ENCODE measurements at regions not wholly inside any gene's neighbourhood (a gene's known extent, or its start where the extent isn't known, plus 50 kb on each side); places are given as distances from the start of the nearest gene placed in this dataset.

DNA sequence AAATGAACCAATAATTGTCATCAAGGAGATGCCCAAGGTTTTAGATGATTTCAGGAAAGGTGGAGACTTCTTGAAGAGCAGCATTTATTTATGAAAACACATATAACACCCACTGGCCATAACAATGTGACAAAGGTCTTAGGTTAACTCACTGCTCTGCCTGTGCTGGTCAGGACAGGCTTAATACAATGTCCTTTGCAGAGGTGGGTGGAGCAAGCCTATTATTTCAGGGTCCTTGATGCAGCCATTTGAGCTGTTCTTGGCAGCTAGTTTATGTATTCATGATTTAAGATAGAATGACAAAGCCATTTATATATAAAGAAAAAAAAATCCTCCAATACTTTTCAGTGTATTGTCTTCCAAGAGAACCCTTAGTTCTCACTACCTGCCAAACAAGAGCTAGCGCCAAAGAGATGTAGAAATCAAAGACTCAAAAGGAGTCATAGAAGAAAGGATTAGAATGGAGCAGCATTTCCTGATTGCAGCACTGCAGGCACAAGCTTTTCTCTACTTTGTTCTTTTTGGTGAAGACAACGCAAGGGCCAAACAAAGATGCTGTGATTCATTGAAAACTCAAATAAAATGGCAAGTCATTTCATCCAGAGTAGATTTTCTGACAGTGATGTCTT, 124.3 kb upstream of the TSHZ2 start:
- Histone ChIP-seq H3K27me3 (ENCODE audit: control insufficient read depth in 3 of 3, insufficient read depth in 3 of 3, low read length in 3 of 3) (peaks cover 0 to 2% (median 0%) of the 10 kb centered on the region in 3 donors), H3K4me1 (ENCODE audit: control insufficient read depth in 3 of 3, insufficient read depth in 2 of 3, low read depth in 1 of 3, low read length in 2 of 3) (no peaks in the 10 kb centered on the region), H3K9me3 (ENCODE audit: control insufficient read depth in 2 of 2, insufficient read depth in 1 of 2, low read depth in 1 of 2, low read length in 1 of 2) (no peaks in the 10 kb centered on the region), H3K27ac (ENCODE audit: low read depth in 1 of 3, low read length in 2 of 3) (no peak overlapping the region), H3K4me3 (ENCODE audit: low read depth in 1 of 3, low read length in 3 of 3) (no peak overlapping the region), H3K36me3 (ENCODE audit: control insufficient read depth in 3 of 3, insufficient read depth in 2 of 3, low read depth in 1 of 3, low read length in 3 of 3) (no peaks in the 10 kb centered on the region)
- FAIRE-seq (no peak), DNase-seq (no peak)
- 85 to 92% (median 90%) methylated on average over 2 of the region's 2 CpGs for WGBS, 3 donors

DNA sequence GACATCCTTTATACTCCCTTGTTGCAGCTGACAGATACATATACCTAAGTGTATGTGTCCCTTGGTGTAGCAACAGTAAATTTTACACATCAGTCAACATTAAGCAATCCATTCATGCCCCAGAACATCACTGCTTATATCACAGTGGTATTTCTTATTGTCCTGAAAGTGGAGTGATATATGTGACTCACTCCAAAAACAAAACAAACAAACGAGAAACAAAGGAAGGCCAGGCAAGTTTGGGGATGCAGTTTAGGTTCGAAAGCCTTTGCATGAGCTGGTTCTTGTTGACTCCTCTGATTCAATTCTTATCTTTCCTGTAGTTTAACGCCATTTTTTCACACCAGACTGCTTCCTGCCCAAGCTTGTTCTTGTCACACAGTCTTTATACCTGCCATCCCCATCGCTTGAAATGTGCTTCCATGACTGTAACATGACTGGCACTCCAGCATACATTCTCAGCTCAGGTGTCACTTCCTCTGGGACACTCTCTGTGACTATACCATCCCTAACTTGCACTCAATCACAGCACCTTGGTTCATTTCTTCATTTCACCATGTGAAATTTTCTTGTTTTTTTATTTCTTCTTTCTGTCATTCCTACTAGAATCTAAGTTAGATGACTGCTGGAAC, 125.0 kb upstream of the TSHZ2 start:
- 51 to 69% (median 61%) methylated on average over 4 of the region's 4 CpGs for WGBS, 3 donors

DNA sequence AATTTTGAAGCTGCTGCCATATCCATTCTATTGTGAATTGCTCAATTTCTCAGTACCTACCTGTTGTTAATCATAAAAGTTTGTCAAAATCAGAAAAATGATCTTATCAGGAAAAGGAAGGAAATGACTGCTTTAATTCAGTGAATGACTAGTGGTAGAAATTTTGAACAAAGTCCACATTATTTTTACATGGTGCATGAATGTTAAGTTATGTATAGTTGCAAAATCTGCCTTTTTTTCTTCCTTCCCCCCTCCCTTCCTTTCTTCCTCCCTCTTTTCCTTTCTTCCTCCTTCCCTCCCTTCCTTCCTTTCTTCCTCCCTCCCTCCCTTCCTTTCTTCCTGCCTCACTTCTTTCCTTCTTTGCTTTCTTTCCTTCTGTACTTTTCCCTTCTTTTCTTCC, 127.1 kb upstream of the TSHZ2 start:
- H3K27me3 ChIP-seq (ENCODE audit: control insufficient read depth in 3 of 3, insufficient read depth in 3 of 3, low read length in 3 of 3) = peaks cover 0 to 2% (median 0%) of the 10 kb centered on the region in 3 donors
- H3K9me3 ChIP-seq (ENCODE audit: control insufficient read depth in 2 of 2, insufficient read depth in 1 of 2, low read depth in 1 of 2, low read length in 1 of 2) = no peaks in the 10 kb centered on the region
- H3K4me3 ChIP-seq (ENCODE audit: low read depth in 1 of 3, low read length in 3 of 3) = no peak overlapping the region
- no peak overlapping the region for H3K27ac ChIP-seq (ENCODE audit: low read depth in 1 of 3, low read length in 2 of 3)
- no peak for FAIRE-seq
- no peak for DNase-seq
- no peaks in the 10 kb centered on the region for H3K4me1 ChIP-seq (ENCODE audit: control insufficient read depth in 3 of 3, insufficient read depth in 2 of 3, low read depth in 1 of 3, low read length in 2 of 3)
- H3K36me3 ChIP-seq (ENCODE audit: control insufficient read depth in 3 of 3, insufficient read depth in 2 of 3, low read depth in 1 of 3, low read length in 3 of 3) = no peaks in the 10 kb centered on the region

More for the DNA sequence above, 125.0 kb upstream of the TSHZ2 start:
- no peak overlapping the region for H3K4me3 ChIP-seq (ENCODE audit: low read depth in 1 of 3, low read length in 3 of 3)
- no peak overlapping the region for H3K27ac ChIP-seq (ENCODE audit: low read depth in 1 of 3, low read length in 2 of 3)
- H3K4me1 ChIP-seq (ENCODE audit: control insufficient read depth in 3 of 3, insufficient read depth in 2 of 3, low read depth in 1 of 3, low read length in 2 of 3) = no peaks in the 10 kb centered on the region
- H3K36me3 ChIP-seq (ENCODE audit: control insufficient read depth in 3 of 3, insufficient read depth in 2 of 3, low read depth in 1 of 3, low read length in 3 of 3) = no peaks in the 10 kb centered on the region
- FAIRE-seq = no peak
- no peaks in the 10 kb centered on the region for H3K9me3 ChIP-seq (ENCODE audit: control insufficient read depth in 2 of 2, insufficient read depth in 1 of 2, low read depth in 1 of 2, low read length in 1 of 2)
- peaks cover 0 to 2% (median 0%) of the 10 kb centered on the region in 3 donors for H3K27me3 ChIP-seq (ENCODE audit: control insufficient read depth in 3 of 3, insufficient read depth in 3 of 3, low read length in 3 of 3)
- DNase-seq = no peak

DNA sequence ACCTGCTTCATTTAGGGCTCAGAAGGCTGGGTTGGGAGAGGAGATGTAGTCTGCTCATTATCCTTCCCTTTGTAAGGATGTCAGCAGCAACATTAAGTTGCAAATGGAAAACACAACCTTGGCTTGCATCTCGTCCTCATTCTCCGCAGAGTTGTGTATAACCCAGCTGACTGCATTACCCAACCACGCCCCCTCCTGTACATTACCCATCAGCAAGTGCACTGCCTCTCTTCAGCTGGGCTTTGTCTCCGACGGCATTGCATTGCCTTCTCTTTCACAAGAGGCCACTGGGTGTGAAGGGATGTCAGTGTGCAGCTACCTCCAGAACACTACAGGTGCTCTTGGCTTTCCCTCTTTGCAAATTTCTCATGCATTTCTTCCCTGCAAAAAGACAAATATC, 128.7 kb upstream of the TSHZ2 start:
- FAIRE-seq = no peak
- H3K27me3 ChIP-seq (ENCODE audit: control insufficient read depth in 3 of 3, insufficient read depth in 3 of 3, low read length in 3 of 3) = peaks cover 0 to 2% (median 0%) of the 10 kb centered on the region in 3 donors
- H3K36me3 ChIP-seq (ENCODE audit: control insufficient read depth in 3 of 3, insufficient read depth in 2 of 3, low read depth in 1 of 3, low read length in 3 of 3) = no peaks in the 10 kb centered on the region
- no peak overlapping the region for H3K4me3 ChIP-seq (ENCODE audit: low read depth in 1 of 3, low read length in 3 of 3)
- 71 to 85% (median 81%) methylated on average over 5 of the region's 5 CpGs for WGBS, 3 donors
- no peak overlapping the region for H3K27ac ChIP-seq (ENCODE audit: low read depth in 1 of 3, low read length in 2 of 3)
- no peaks in the 10 kb centered on the region for H3K4me1 ChIP-seq (ENCODE audit: control insufficient read depth in 3 of 3, insufficient read depth in 2 of 3, low read depth in 1 of 3, low read length in 2 of 3)
- no peak for DNase-seq
- H3K9me3 ChIP-seq (ENCODE audit: control insufficient read depth in 2 of 2, insufficient read depth in 1 of 2, low read depth in 1 of 2, low read length in 1 of 2) = no peaks in the 10 kb centered on the region

DNA sequence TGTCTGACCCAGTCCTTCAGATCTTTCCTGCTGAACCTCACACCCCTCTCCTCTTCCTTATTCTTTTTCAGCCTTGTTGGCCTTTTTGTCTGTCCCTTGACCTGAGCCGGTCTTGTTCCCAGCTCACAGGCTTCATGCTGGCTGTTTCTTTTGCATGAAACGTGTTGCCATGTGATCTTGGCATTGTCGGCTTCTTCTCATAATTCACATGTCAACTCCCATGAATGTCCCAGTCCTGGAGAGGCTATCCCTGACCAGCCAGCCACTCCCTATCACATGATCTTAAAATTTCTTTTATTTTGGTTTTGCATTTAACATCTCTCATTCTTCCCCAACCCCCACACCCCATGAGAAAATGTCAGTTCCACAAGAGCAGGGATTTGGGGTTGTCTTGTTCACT, 131.2 kb upstream of the TSHZ2 start:
- Histone ChIP-seq H3K27ac (ENCODE audit: low read depth in 1 of 3, low read length in 2 of 3) (no peak overlapping the region), H3K36me3 (ENCODE audit: control insufficient read depth in 3 of 3, insufficient read depth in 2 of 3, low read depth in 1 of 3, low read length in 3 of 3) (no peaks in the 10 kb centered on the region), H3K27me3 (ENCODE audit: control insufficient read depth in 3 of 3, insufficient read depth in 3 of 3, low read length in 3 of 3) (no peaks in the 10 kb centered on the region), H3K9me3 (ENCODE audit: control insufficient read depth in 2 of 2, insufficient read depth in 1 of 2, low read depth in 1 of 2, low read length in 1 of 2) (no peaks in the 10 kb centered on the region), H3K4me3 (ENCODE audit: low read depth in 1 of 3, low read length in 3 of 3) (no peak overlapping the region), H3K4me1 (ENCODE audit: control insufficient read depth in 3 of 3, insufficient read depth in 2 of 3, low read depth in 1 of 3, low read length in 2 of 3) (no peaks in the 10 kb centered on the region)
- FAIRE-seq (no peak), DNase-seq (no peak)
- 76 to 91% (median 82%) methylated on average over 3 of the region's 3 CpGs for WGBS, 3 donors

DNA sequence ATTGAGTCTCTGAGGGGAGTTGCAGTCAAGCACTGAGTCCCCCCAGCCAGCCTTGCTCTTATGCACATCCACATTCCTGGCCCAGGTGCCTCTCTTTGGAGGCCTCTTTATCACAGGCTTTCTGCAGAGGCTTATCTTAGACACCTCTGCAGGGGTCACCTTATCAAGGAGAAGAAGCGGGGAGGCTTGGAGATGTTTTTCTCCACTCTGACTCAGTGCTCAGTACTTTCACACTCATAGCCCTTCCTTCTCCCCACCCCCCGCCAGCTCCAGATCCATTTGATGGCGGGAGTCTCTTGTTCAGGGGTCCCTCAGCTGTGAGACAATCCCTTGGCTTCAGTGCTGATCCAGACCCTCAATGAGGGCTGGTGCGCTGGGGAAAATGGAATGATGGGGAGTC, 132.1 kb upstream of the TSHZ2 start:
- no peaks in the 10 kb centered on the region for H3K36me3 ChIP-seq (ENCODE audit: control insufficient read depth in 3 of 3, insufficient read depth in 2 of 3, low read depth in 1 of 3, low read length in 3 of 3)
- FAIRE-seq (no peak), DNase-seq (no peak)
- no peak overlapping the region for H3K4me3 ChIP-seq (ENCODE audit: low read depth in 1 of 3, low read length in 3 of 3)
- WGBS, 3 donors = 79 to 88% (median 79%) methylated on average over 4 of the region's 4 CpGs
- no peaks in the 10 kb centered on the region for H3K4me1 ChIP-seq (ENCODE audit: control insufficient read depth in 3 of 3, insufficient read depth in 2 of 3, low read depth in 1 of 3, low read length in 2 of 3)
- H3K27ac ChIP-seq (ENCODE audit: low read depth in 1 of 3, low read length in 2 of 3) = no peak overlapping the region
- H3K27me3 ChIP-seq (ENCODE audit: control insufficient read depth in 3 of 3, insufficient read depth in 3 of 3, low read length in 3 of 3) = no peaks in the 10 kb centered on the region
- H3K9me3 ChIP-seq (ENCODE audit: control insufficient read depth in 2 of 2, insufficient read depth in 1 of 2, low read depth in 1 of 2, low read length in 1 of 2) = no peaks in the 10 kb centered on the region

DNA sequence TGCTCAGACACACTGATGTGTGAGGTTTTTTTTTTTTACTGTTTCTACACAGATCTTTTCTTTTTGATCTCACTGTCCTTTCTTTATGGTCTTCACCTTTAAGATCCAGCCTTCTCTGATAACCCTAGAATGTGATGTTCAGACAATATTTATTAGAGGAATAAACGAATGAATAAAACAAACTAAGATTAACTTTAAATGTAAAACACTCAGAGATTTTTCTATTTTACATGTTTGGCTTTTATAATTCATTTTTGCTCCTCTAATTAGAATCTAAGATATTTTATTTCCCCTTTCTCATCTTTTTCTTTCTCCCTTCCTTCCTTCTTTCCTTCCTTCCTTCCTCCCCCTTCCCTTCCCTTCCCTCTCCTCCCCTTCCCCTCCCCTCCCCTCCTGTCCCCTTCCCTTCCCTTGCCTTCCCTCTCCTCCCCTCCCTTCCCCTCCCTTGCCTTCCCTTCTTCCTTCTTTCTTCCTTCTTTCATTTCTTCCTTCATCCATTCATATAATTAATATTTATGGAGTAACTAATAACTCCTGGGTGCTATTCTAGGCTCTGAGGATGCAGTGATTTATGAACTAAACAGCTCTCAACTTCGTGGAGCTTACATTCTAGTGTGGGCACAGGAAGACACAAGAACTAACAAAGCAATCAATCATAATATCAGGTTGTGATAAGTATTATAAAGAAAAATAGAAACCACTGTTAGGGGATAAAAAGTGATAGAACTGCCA, 133.5 kb upstream of the TSHZ2 start:
- H3K4me3 ChIP-seq (ENCODE audit: low read depth in 1 of 3, low read length in 3 of 3) = no peak overlapping the region
- WGBS, 3 donors = 23 to 54% (median 32%) methylated on average over 2 of the region's 2 CpGs
- H3K36me3 ChIP-seq (ENCODE audit: control insufficient read depth in 3 of 3, insufficient read depth in 2 of 3, low read depth in 1 of 3, low read length in 3 of 3) = no peaks in the 10 kb centered on the region
- FAIRE-seq (no peak), DNase-seq (no peak)
- no peaks in the 10 kb centered on the region for H3K27me3 ChIP-seq (ENCODE audit: control insufficient read depth in 3 of 3, insufficient read depth in 3 of 3, low read length in 3 of 3)
- H3K9me3 ChIP-seq (ENCODE audit: control insufficient read depth in 2 of 2, insufficient read depth in 1 of 2, low read depth in 1 of 2, low read length in 1 of 2) = no peaks in the 10 kb centered on the region
- H3K4me1 ChIP-seq (ENCODE audit: control insufficient read depth in 3 of 3, insufficient read depth in 2 of 3, low read depth in 1 of 3, low read length in 2 of 3) = no peaks in the 10 kb centered on the region
- H3K27ac ChIP-seq (ENCODE audit: low read depth in 1 of 3, low read length in 2 of 3) = no peak overlapping the region

DNA sequence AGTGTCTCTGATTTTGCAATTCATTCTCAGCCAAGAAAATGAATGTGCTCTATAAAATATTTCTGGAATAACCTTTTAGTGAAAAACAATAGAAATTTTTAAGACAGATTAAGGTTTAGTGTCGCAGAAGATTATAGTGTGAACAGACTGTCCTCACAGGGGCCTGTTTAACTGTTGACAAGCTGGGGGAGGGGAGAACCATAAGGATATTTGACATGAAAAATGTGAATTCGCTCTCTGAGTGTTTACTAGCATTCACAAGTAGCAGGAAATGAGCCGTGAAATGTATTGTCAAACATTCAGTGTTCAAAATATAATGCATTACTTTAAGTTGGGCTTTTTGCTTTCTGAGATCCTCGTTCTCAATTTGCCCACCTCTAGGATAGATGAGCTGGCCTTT, 134.8 kb upstream of the TSHZ2 start:
- H3K27ac ChIP-seq (ENCODE audit: low read depth in 1 of 3, low read length in 2 of 3) = no peak overlapping the region
- FAIRE-seq = no peak
- no peak for DNase-seq

More for the DNA sequence above, 134.8 kb upstream of the TSHZ2 start:
- 65 to 77% (median 67%) methylated on average over 4 of the region's 4 CpGs for WGBS, 3 donors
- Histone ChIP-seq H3K27me3 (ENCODE audit: control insufficient read depth in 3 of 3, insufficient read depth in 3 of 3, low read length in 3 of 3) (no peaks in the 10 kb centered on the region), H3K4me3 (ENCODE audit: low read depth in 1 of 3, low read length in 3 of 3) (no peak overlapping the region), H3K4me1 (ENCODE audit: control insufficient read depth in 3 of 3, insufficient read depth in 2 of 3, low read depth in 1 of 3, low read length in 2 of 3) (no peaks in the 10 kb centered on the region), H3K36me3 (ENCODE audit: control insufficient read depth in 3 of 3, insufficient read depth in 2 of 3, low read depth in 1 of 3, low read length in 3 of 3) (no peaks in the 10 kb centered on the region), H3K9me3 (ENCODE audit: control insufficient read depth in 2 of 2, insufficient read depth in 1 of 2, low read depth in 1 of 2, low read length in 1 of 2) (no peaks in the 10 kb centered on the region)
